SK-N-SH (cell line): ENCODE measurements at regions not wholly inside any gene's neighbourhood (a gene's known extent, or its start where the extent isn't known, plus 50 kb on each side); places are given as distances from the start of the nearest gene placed in this dataset.

Source experiments
- CTCF ChIA-PET: fragments of 300-600, 350-600 bp; formaldehyde crosslinking; extraction: SDS; loops from one replicate; lab custom pipeline; 2021; lab: Yijun Ruan, JAX
- POLR2A ChIA-PET: fragments of 350-600 bp; sonication (Branson Sonifier 250); formaldehyde crosslinking; extraction: SDS; loops from one replicate; lab custom pipeline; 2020; ENCODE audit warnings: antibody characterized with exemption, inconsistent platforms; lab: Yijun Ruan, JAX
- DNase-seq: peaks from one replicate; pipeline ENCODE4 v3.0.0; 2012
- H2AFZ ChIP-seq: fragments of 200-600 bp; sonication (generic); 2 replicates; pipeline ENCODE4 v1.8.1; 2016; ENCODE audit warnings: antibody characterized with exemption, mild to moderate bottlenecking, low read depth
- H3F3A ChIP-seq: fragments of 200-600 bp; sonication (generic); replicated peaks from 2 replicates; pipeline ENCODE3; 2016; ENCODE audit warnings: antibody characterized with exemption, mild to moderate bottlenecking; ENCODE audit not compliant: insufficient read depth
- H3K27ac ChIP-seq, 2 experiments: fragments of 200-500 bp in 1 of 2; fragments of 200-600 bp in 1 of 2; sonication (Bioruptor generic) in 1 of 2; sonication (generic), shearing (Covaris generic) in 1 of 2; 2 replicates each; pipeline versions ENCODE4 v1.5.1 to v1.6.1; 2014 to 2016; ENCODE audit warnings: low read depth in 2 of 2, inconsistent platforms in 1 of 2, low read length in 1 of 2, mild to moderate bottlenecking in 1 of 2, mixed read lengths in 1 of 2
- H3K27me3 ChIP-seq: fragments of 200-600 bp; sonication (generic), shearing (Covaris generic); 2 replicates; pipeline ENCODE4 v1.6.1; 2016; ENCODE audit warnings: mixed run types; ENCODE audit not compliant: insufficient read depth
- H3K36me3 ChIP-seq, 2 experiments: fragments of 200-500 bp in 1 of 2; fragments of 200-600 bp in 1 of 2; sonication (Bioruptor generic) in 1 of 2; sonication (generic) in 1 of 2; replicated peaks in 1 of 2; 2 replicates each; pipeline versions ENCODE3 to v1.5.1; 2014 to 2016; ENCODE audit warnings: low read length in 1 of 2, mild to moderate bottlenecking in 1 of 2; ENCODE audit not compliant: insufficient read depth in 2 of 2, control insufficient read depth in 1 of 2
- H3K4me1 ChIP-seq, 2 experiments: fragments of 200-500 bp in 1 of 2; fragments of 200-600 bp in 1 of 2; sonication (Bioruptor generic) in 1 of 2; sonication (generic), shearing (Covaris generic) in 1 of 2; 2 replicates each; pipeline versions ENCODE4 v1.5.1 to v1.6.1; 2014 to 2016; ENCODE audit warnings: low read depth in 1 of 2, low read length in 1 of 2, mixed run types in 1 of 2; ENCODE audit not compliant: insufficient read depth in 2 of 2, control insufficient read depth in 1 of 2
- H3K4me2 ChIP-seq: fragments of 200-600 bp; sonication (generic), shearing (Covaris generic); 2 replicates; pipeline ENCODE4 v1.6.1; 2017; ENCODE audit warnings: mixed run types
- H3K4me3 ChIP-seq, 2 experiments: fragments of 200-500 bp in 1 of 2; fragments of 200-600 bp in 1 of 2; sonication (Bioruptor generic) in 1 of 2; sonication (generic), shearing (Covaris generic) in 1 of 2; 2 replicates each; pipeline versions ENCODE4 v1.5.1 to v1.8.1; 2014 to 2016; ENCODE audit warnings: low read depth in 2 of 2, inconsistent platforms in 1 of 2, low read length in 1 of 2, mild to moderate bottlenecking in 1 of 2, mixed read lengths in 1 of 2, moderate library complexity in 1 of 2
- H3K79me2 ChIP-seq: fragments of 200-600 bp; sonication (generic); 2 replicates; pipeline ENCODE4 v1.8.1; 2017; ENCODE audit warnings: mild to moderate bottlenecking; ENCODE audit not compliant: insufficient read depth
- H3K9ac ChIP-seq: fragments of 200-600 bp; sonication (generic); 2 replicates; pipeline ENCODE4 v1.6.1; 2017; ENCODE audit warnings: mixed run types
- H3K9me2 ChIP-seq: fragments of 200-600 bp; sonication (generic); 2 replicates; pipeline ENCODE4 v1.6.1; 2017; ENCODE audit warnings: mixed run types
- H3K9me3 ChIP-seq: fragments of 200-600 bp; sonication (generic); 2 replicates; pipeline ENCODE4 v1.6.1; 2017; ENCODE audit warnings: mixed run types, mild to moderate bottlenecking, moderate library complexity
- H4K20me1 ChIP-seq: fragments of 200-600 bp; sonication (generic); 2 replicates; pipeline ENCODE4 v1.6.1; 2017; ENCODE audit warnings: mild to moderate bottlenecking, mixed run types; ENCODE audit not compliant: insufficient read depth
- ELF1 ChIP-seq: IDR thresholded peaks from 2 replicates; pipeline ENCODE4 v1.4.0; 2012
- EP300 ChIP-seq, 2 experiments: IDR thresholded peaks; 2 replicates each; pipeline versions ENCODE4 v1.4.0 to v1.6.1; 2012; ENCODE audit warnings: borderline replicate concordance in 1 of 2, low read depth in 1 of 2, low read length in 1 of 2
- EZH2phosphoT487 ChIP-seq: fragments of 200-600 bp; sonication (generic); IDR thresholded peaks from 2 replicates; pipeline ENCODE4 v1.6.1; 2017; ENCODE audit warnings: low read depth, mixed run types, mild to moderate bottlenecking, antibody characterized with exemption, moderate library complexity, borderline replicate concordance
- FOSL2 ChIP-seq: IDR thresholded peaks from 2 replicates; pipeline ENCODE4 v1.4.0; 2012; ENCODE audit warnings: low read depth, mild to moderate bottlenecking, moderate library complexity, borderline replicate concordance
- FOXJ3 ChIP-seq: sonication (generic); formaldehyde crosslinking; IDR thresholded peaks from 2 replicates; pipeline ENCODE4 v1.5.1; 2020; ENCODE audit warnings: mild to moderate bottlenecking, missing genetic modification reagents
- FOXM1 ChIP-seq: IDR thresholded peaks from 2 replicates; pipeline ENCODE4 v1.4.0; 2012; ENCODE audit warnings: low read depth, mild to moderate bottlenecking
- GABPA ChIP-seq: IDR thresholded peaks from 2 replicates; pipeline ENCODE4 v1.4.0; 2012; ENCODE audit warnings: low read depth, mild to moderate bottlenecking
- GATA2 ChIP-seq: sonication (generic); formaldehyde crosslinking; IDR thresholded peaks from 2 replicates; pipeline ENCODE4 v1.5.0; 2020; ENCODE audit warnings: mild to moderate bottlenecking, missing genetic modification reagents
- MEF2A ChIP-seq: IDR thresholded peaks from 2 replicates; pipeline ENCODE4 v1.4.0; 2012; ENCODE audit warnings: low read depth, borderline replicate concordance
- MXI1 ChIP-seq: IDR thresholded peaks from 2 replicates; pipeline ENCODE4 v1.6.1; 2012; ENCODE audit warnings: mild to moderate bottlenecking, low read depth, low read length, improper control_type of control experiment
- NFIC ChIP-seq: IDR thresholded peaks from 2 replicates; pipeline ENCODE4 v1.4.0; 2012; ENCODE audit warnings: borderline replicate concordance
- NRF1 ChIP-seq: IDR thresholded peaks from 2 replicates; pipeline ENCODE4 v1.6.1; 2012; ENCODE audit warnings: low read depth, mild to moderate bottlenecking, low read length
- PBX3 ChIP-seq: IDR thresholded peaks from 2 replicates; pipeline ENCODE4; 2012
- POLR2AphosphoS5 ChIP-seq: IDR thresholded peaks from 2 replicates; pipeline ENCODE4 v1.6.1; 2012; ENCODE audit warnings: low read depth, low read length
- RAD21 ChIP-seq: IDR thresholded peaks from 2 replicates; pipeline ENCODE4 v1.6.1; 2012; ENCODE audit warnings: mild to moderate bottlenecking, low read length
- RFX5 ChIP-seq: IDR thresholded peaks from 2 replicates; pipeline ENCODE4 v1.6.1; 2012; ENCODE audit warnings: mild to moderate bottlenecking, improper control_type of control experiment, low read length
- RXRA ChIP-seq: IDR thresholded peaks from 2 replicates; pipeline ENCODE4 v1.4.0; 2012; ENCODE audit warnings: low read depth, mild to moderate bottlenecking, borderline replicate concordance
- SMC3 ChIP-seq: IDR thresholded peaks from 2 replicates; pipeline ENCODE4 v1.6.1; 2012; ENCODE audit warnings: low read depth, low read length, improper control_type of control experiment
- TCF12 ChIP-seq: IDR thresholded peaks from 2 replicates; pipeline ENCODE4 v1.4.0; 2012
- USF1 ChIP-seq: IDR thresholded peaks from 2 replicates; pipeline ENCODE4 v1.4.0; 2012; ENCODE audit warnings: low read depth, borderline replicate concordance
- YY1 ChIP-seq: IDR thresholded peaks from 2 replicates; pipeline ENCODE4 v1.4.0; 2012; ENCODE audit warnings: low read depth, mild to moderate bottlenecking
- ZBTB33 ChIP-seq: IDR thresholded peaks from 2 replicates; pipeline ENCODE4 v1.4.0; 2012; ENCODE audit warnings: low read depth, borderline replicate concordance
- WGBS: methylation state at CpG from one replicate; pipeline ENCODE4 v1.1.6; 2017; ENCODE audit warnings: low lambda C conversion rate; 5-methylcytosine and 5-hydroxymethylcytosine counted together
- TF ChIP-seq, protein P1 (sequence below): IDR thresholded peaks from 2 replicates; pipeline ENCODE4 v1.6.1; 2012; ENCODE audit warnings: mild to moderate bottlenecking, low read depth, low read length, moderate library complexity

DNA sequence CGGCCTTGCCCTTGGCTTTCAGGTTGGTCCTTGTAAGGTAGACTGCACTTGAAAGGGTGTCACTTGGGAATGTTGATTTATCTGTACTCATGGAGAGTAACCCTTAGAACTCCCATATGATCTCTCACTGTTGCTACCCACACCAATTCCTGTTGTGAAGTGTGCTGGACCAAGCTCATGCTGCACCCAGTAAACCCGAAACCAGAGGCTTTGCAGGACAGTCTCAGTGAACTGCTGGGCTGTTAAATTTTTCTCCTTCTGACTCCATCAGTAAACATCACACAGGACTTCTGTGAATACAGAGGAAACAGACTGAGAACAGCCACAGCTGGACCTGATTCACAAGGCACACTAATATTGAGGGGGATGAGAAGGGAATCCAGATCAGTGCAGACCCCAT is 783.0 kb downstream of the TMEM121 start:
- Histone ChIP-seq H3K27me3 (no peaks in the 10 kb centered on the region), H3K9me3 (no peaks in the 10 kb centered on the region; the same call in 1 of the 2 replicates), H3K79me2 (no peaks in the 10 kb centered on the region), H3K9ac (no peak overlapping the region), H3K27ac (no peak overlapping the region), H2AFZ (no peak overlapping the region), H3K9me2 (no peaks in the 10 kb centered on the region), H3K36me3 (no peaks in the 10 kb centered on the region), H4K20me1 (no peaks in the 10 kb centered on the region), H3F3A (peaks cover 6% of the 10 kb centered on the region), H3K4me1 (no peaks in the 10 kb centered on the region), H3K4me2 (no peak overlapping the region), H3K4me3 (no peak overlapping the region)
- ChIA-PET POLR2A (no interaction called here), CTCF (no interaction called here)
- no peak for DNase-seq
- TF ChIP-seq MEF2A (no peak), NRF1 (no peak), YY1 (no peak), ELF1 (no peak), EP300 (IDR thresholded peaks at IDR 0.05; ENCODE audit: borderline replicate concordance in 1 of 2, low read depth in 1 of 2, low read length in 1 of 2) (no peak), FOXM1 (no peak)
- WGBS: 33% methylated on average over 2 of the region's 2 CpGs

DNA sequence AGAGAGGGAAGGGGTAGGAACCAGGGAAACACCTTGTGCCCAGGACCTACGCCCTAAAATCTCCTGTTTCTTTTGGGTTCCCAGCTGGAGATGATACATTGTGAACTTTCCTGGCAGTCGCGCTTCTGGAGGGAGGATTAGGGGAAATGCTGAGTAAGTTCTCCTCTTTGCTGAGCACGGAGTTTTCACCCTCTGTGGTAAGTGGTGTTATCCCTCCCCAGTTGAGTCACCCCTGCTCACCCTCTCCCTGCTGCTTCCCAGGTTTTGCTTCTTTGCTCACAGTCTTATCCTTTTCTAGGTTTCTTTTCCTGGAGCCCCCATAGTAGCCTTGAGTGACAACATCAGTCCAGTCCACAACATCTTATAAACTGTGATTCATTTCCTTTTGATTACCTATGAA is 789.1 kb downstream of the TMEM121 start:
- no peak overlapping the region for H3K27ac ChIP-seq
- H3K27me3 ChIP-seq: no peaks in the 10 kb centered on the region
- no peak for TF ChIP-seq RXRA
- TF ChIP-seq, protein P1, sequence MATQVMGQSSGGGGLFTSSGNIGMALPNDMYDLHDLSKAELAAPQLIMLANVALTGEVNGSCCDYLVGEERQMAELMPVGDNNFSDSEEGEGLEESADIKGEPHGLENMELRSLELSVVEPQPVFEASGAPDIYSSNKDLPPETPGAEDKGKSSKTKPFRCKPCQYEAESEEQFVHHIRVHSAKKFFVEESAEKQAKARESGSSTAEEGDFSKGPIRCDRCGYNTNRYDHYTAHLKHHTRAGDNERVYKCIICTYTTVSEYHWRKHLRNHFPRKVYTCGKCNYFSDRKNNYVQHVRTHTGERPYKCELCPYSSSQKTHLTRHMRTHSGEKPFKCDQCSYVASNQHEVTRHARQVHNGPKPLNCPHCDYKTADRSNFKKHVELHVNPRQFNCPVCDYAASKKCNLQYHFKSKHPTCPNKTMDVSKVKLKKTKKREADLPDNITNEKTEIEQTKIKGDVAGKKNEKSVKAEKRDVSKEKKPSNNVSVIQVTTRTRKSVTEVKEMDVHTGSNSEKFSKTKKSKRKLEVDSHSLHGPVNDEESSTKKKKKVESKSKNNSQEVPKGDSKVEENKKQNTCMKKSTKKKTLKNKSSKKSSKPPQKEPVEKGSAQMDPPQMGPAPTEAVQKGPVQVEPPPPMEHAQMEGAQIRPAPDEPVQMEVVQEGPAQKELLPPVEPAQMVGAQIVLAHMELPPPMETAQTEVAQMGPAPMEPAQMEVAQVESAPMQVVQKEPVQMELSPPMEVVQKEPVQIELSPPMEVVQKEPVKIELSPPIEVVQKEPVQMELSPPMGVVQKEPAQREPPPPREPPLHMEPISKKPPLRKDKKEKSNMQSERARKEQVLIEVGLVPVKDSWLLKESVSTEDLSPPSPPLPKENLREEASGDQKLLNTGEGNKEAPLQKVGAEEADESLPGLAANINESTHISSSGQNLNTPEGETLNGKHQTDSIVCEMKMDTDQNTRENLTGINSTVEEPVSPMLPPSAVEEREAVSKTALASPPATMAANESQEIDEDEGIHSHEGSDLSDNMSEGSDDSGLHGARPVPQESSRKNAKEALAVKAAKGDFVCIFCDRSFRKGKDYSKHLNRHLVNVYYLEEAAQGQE: no peak
- no peak for TF ChIP-seq ZBTB33
- TF ChIP-seq USF1: no peak
- TF ChIP-seq NFIC: no peak
- no peak for TF ChIP-seq FOXJ3 (CRISPR knock-in tag)
- TF ChIP-seq POLR2AphosphoS5: no peak
- no peak for TF ChIP-seq PBX3
- TF ChIP-seq MXI1: no peak
- no peak for TF ChIP-seq SMC3
- no peak for TF ChIP-seq GATA2 (CRISPR knock-in tag)
- TF ChIP-seq RFX5: no peak
- TF ChIP-seq NRF1: no peak
- no peak for TF ChIP-seq YY1
- no peak for TF ChIP-seq FOXM1
- TF ChIP-seq EZH2phosphoT487: no peak
- TF ChIP-seq TCF12: no peak
- no peak for TF ChIP-seq RAD21
- no peak for TF ChIP-seq FOSL2
- TF ChIP-seq GABPA: no peak
- H3F3A ChIP-seq: no peaks in the 10 kb centered on the region
- no peak overlapping the region for H3K4me3 ChIP-seq
- no peak overlapping the region for H3K9ac ChIP-seq
- no peak overlapping the region for H3K4me2 ChIP-seq
- 0% methylated on average over 3 of the region's 4 CpGs for WGBS
- ChIA-PET CTCF (no interaction called here), POLR2A (no interaction called here)
- H3K36me3 ChIP-seq: no peaks in the 10 kb centered on the region
- no peak for DNase-seq
- no peaks in the 10 kb centered on the region for H3K9me2 ChIP-seq
- H4K20me1 ChIP-seq: no peaks in the 10 kb centered on the region
- H2AFZ ChIP-seq: no peak overlapping the region
- H3K4me1 ChIP-seq: no peaks in the 10 kb centered on the region
- H3K9me3 ChIP-seq: no peaks in the 10 kb centered on the region
- H3K79me2 ChIP-seq: no peaks in the 10 kb centered on the region
